ENCODE measurements at regions not wholly inside any gene's neighbourhood (a gene's known extent, or its start where the extent isn't known, plus 50 kb on each side); places are given as distances from the start of the nearest gene placed in this dataset.

DNA sequence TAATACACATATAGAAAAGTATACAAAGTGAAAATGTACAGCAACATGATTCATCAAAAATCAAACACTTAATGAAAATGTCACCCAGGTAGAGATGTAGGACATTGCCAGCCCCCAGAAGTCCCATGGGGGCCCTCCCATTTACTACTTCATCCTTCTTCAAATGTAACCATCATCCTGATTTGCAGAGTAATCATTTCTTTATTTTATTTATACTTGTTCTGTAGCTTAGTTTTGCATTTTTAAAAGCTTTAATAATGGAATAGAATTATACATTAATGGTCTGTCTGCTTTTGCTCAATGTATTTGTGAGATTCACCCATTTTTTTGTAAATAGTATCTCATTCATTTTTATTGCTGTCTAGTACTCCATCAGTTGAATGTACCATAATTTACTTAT lies 96.8 kb upstream of the CD55 start:
- no peak overlapping the region for H3K4me3 Mint-ChIP-seq
- DNase-seq, result no peak
- H3K9me3 Mint-ChIP-seq, result no peaks in the 10 kb centered on the region
- ChIA-PET POLR2A (no interaction called here), CTCF (no interaction called here)
- H3K36me3 Mint-ChIP-seq, result peaks cover 2% of the 10 kb centered on the region
- H3K4me1 Mint-ChIP-seq (ENCODE audit: low read depth), result no peaks in the 10 kb centered on the region
- H3K27ac Mint-ChIP-seq, result no peak overlapping the region
- H3K27me3 Mint-ChIP-seq, result no peaks in the 10 kb centered on the region
- intact Hi-C loops (cut with micrococcal nuclease), result no loop called here

DNA sequence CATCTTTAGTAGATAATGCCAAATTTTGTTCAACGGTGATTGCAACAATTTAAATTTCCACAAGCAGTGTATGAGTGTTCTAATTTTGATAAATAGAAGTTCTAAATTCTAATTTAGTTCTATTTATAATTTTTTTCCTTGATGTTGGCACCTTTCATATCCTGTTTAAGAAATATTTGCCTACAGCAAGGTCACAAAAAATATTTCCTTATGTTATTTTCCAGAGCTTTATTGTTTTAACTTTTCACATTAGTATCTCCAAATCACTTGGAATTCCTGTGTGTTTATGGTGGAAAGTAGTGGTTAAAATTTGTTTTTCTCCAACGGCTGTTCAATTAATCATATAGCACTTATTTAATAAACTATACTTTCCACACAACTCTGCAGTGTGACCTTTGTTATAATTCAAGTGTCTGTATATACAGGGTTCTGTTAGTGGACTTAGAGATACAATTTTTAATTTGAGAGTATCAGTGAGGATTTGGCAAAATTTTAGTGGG lies 94.3 kb upstream of the CD55 start:
- intact Hi-C loops (cut with micrococcal nuclease), result no loop called here
- Mint-ChIP-seq H3K27ac (no peak overlapping the region), H3K4me3 (no peak overlapping the region), H3K4me1 (ENCODE audit: low read depth) (no peaks in the 10 kb centered on the region), H3K27me3 (no peaks in the 10 kb centered on the region), H3K36me3 (peaks cover 2% of the 10 kb centered on the region), H3K9me3 (no peaks in the 10 kb centered on the region)
- POLR2A ChIA-PET, result no interaction called here
- DNase-seq, result no peak
- CTCF ChIA-PET, result no interaction called here

DNA sequence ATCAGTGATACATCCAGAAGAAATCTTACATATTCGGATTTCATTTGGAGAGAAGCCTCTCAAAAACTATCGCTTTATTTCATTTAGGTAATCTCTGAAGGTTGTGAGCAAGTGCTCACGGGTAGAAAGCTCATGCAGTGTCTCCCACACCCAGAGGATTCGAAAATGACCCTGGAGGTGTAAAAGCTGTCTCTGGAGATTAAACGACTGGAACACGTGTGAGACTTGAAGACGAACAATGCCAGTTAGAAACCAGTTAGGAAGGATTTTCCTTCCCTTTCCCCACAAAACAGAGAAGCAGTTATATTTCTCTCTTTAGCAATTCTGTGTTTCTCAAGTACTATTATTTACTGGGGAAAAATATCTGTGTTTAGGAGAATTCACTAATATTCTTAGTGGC lies 92.5 kb upstream of the CD55 start:
- no peaks in the 10 kb centered on the region for H3K27me3 Mint-ChIP-seq
- H3K9me3 Mint-ChIP-seq, result no peaks in the 10 kb centered on the region
- peaks cover 2% of the 10 kb centered on the region for H3K36me3 Mint-ChIP-seq
- ChIA-PET POLR2A (no interaction called here), CTCF (no interaction called here)
- DNase-seq, result no peak
- no peak overlapping the region for H3K4me3 Mint-ChIP-seq
- H3K27ac Mint-ChIP-seq, result no peak overlapping the region
- H3K4me1 Mint-ChIP-seq (ENCODE audit: low read depth), result no peaks in the 10 kb centered on the region
- intact Hi-C loops (cut with micrococcal nuclease), result no loop called here

DNA sequence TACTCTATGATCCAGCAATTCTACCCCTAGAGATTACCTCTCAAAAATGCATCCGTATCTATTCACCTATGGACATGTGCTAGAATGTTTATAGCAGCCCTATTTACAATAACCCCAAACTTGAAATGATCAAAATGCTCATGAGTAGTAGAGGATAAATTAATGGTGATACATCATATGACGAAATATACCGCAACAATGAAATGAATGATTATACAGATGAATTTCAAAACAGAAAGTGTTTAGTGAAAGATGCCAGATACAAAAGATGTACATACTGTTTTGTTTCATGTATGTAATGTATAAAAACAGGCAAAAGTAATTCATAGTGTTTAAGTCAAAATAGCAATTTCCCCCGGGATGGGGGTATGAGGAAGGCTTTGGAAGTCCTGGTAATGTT lies 91.0 kb upstream of the CD55 start:
- Mint-ChIP-seq H3K27ac (no peak overlapping the region), H3K9me3 (no peaks in the 10 kb centered on the region), H3K36me3 (no peaks in the 10 kb centered on the region), H3K4me1 (ENCODE audit: low read depth) (no peaks in the 10 kb centered on the region), H3K4me3 (no peak overlapping the region), H3K27me3 (peaks cover under 1% of the 10 kb centered on the region)
- DNase-seq, result no peak
- ChIA-PET POLR2A (no interaction called here), CTCF (interaction anchor here (1.3 kb wide), 1 partner anchor 174 kb away, joined by 3 read pairs; no protein-coding TSS in a partner anchor)
- intact Hi-C loops (cut with micrococcal nuclease), result no loop called here

DNA sequence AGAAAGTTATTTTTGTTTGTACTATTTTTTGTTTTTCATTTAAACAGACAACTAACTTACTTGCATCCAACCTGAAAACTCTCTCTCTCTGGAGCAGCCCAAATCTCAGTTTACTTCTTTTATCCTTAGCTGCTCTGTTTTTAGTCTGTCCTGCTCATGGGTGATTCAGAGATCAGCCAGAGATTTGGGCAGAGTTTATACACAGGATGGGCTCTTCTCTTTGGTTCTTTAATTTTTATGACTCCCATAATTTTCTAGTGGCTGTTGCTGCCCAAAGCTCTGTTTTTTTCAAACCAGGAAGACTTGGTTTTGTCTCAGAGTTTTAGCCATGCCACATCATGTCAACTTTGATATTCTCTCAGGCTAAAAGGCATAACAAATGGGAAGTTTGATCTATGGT lies 86.8 kb upstream of the CD55 start:
- no peaks in the 10 kb centered on the region for H3K9me3 Mint-ChIP-seq
- ChIA-PET POLR2A (no interaction called here), CTCF (no interaction called here)
- intact Hi-C loops (cut with micrococcal nuclease), result no loop called here
- H3K27me3 Mint-ChIP-seq, result peaks cover 6% of the 10 kb centered on the region
- no peak overlapping the region for H3K4me3 Mint-ChIP-seq
- no peaks in the 10 kb centered on the region for H3K36me3 Mint-ChIP-seq
- H3K27ac Mint-ChIP-seq, result no peak overlapping the region
- H3K4me1 Mint-ChIP-seq (ENCODE audit: low read depth), result no peaks in the 10 kb centered on the region
- no peak for DNase-seq

DNA sequence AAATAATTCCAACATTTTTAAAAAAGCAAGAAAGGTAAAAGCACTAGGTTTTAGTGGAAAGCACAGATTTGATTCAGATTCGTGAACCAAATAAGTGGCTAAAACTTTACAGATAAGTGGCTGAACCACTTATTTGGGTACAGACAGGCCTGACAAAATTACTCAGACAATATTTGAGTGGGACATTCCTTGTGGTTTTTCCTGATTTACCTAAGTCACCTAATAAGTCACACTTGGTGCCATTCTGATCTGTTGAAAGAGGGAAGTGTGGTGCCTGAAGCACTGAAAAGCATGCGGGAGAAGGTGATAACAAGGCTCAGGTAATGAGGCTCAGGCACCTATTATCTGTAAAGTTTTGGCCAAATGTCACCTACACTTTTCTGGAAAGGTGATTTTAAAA lies 81.6 kb upstream of the CD55 start:
- DNase-seq, result no peak
- intact Hi-C loops (cut with micrococcal nuclease), result no loop called here
- no peak overlapping the region for H3K27ac Mint-ChIP-seq

DNA sequence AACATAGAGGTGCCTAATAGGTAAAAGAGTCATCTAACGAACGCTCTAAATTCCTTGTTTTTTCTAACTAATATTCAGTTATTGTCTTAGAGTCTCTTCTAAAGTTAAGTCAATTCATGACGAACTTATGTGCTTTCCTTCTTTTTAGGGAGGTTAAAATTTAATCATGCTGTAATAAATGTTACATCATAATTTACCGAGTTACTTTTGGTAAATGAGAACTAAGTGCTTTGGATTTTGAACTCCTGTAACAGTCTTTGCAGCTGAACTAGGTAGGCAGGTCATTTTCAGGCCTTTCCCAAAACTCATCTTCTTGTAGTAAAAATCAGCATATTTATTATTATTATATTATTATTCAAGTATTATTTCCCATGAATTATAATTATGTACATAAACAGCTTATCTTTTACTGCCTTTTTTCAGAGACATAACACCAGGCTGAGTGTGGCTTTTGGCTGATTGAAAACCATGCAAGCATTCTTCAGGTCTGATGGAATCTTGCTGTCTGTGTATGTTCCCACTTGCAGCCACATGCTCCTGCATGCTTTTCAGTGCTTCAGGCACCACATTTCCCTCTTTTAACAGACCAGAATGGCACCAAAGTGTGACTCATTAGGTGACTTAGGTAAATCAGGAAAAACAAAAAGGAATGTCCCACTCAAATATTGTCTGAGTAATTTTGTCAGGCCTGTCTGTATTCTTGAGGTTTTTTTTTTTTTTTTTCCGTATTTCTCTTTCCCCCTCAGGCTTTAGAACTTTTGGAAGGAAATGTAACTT lies 81.0 kb upstream of the CD55 start:
- Mint-ChIP-seq H3K36me3 (no peaks in the 10 kb centered on the region), H3K27me3 (peaks cover 5% of the 10 kb centered on the region), H3K9me3 (no peaks in the 10 kb centered on the region), H3K27ac (no peak overlapping the region), H3K4me1 (ENCODE audit: low read depth) (no peaks in the 10 kb centered on the region), H3K4me3 (no peak overlapping the region)
- intact Hi-C loops (cut with micrococcal nuclease), result no loop called here
- ChIA-PET CTCF (no interaction called here), POLR2A (no interaction called here)
- DNase-seq, result no peak

More for the DNA sequence above, 81.6 kb upstream of the CD55 start:
- no peaks in the 10 kb centered on the region for H3K36me3 Mint-ChIP-seq
- ChIA-PET CTCF (no interaction called here), POLR2A (no interaction called here)
- no peaks in the 10 kb centered on the region for H3K9me3 Mint-ChIP-seq
- H3K4me3 Mint-ChIP-seq, result no peak overlapping the region
- peaks cover 6% of the 10 kb centered on the region for H3K27me3 Mint-ChIP-seq
- no peaks in the 10 kb centered on the region for H3K4me1 Mint-ChIP-seq (ENCODE audit: low read depth)

DNA sequence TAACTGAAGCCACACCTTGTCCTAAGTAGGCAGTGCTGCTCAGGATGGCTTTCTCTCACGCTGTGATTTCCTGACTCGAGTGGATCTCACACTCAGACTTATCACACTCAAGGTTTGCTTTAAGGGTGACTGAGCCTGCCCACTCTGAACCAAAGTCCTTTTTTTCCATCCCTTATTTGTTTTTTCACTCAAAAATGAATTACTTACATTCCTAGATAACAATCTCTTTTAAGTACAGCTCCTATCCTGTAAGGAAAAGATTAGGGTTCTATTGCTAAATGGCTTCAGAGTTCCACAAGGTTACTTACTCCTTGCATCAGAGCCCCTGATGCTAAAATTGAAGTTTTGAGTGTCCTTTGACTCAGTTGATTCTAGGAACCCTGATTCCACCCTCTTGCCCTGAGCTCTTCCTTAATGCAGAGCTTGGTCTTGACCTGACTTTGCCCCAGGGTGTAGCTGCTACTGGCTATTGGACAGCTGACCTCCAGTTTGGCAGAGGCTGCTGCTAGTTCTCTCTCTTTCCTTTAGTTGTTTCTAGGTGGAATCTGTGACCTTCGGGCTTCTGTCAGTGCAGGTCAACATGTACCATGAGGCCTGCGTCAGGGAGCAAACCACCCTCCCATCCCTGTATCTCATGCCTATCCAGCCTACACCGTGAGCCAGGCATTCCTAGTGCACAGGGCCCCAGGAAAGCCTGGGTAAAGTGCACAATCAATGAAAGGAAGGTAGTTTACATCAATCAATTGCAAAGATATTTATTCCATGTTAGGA lies 80.1 kb upstream of the CD55 start:
- Mint-ChIP-seq H3K36me3 (no peaks in the 10 kb centered on the region), H3K4me3 (no peak overlapping the region), H3K27ac (no peak overlapping the region), H3K9me3 (no peaks in the 10 kb centered on the region), H3K4me1 (ENCODE audit: low read depth) (no peaks in the 10 kb centered on the region), H3K27me3 (peaks cover 4% of the 10 kb centered on the region)
- ChIA-PET POLR2A (no interaction called here), CTCF (no interaction called here)
- DNase-seq, result no peak
- intact Hi-C loops (cut with micrococcal nuclease), result no loop called here

DNA sequence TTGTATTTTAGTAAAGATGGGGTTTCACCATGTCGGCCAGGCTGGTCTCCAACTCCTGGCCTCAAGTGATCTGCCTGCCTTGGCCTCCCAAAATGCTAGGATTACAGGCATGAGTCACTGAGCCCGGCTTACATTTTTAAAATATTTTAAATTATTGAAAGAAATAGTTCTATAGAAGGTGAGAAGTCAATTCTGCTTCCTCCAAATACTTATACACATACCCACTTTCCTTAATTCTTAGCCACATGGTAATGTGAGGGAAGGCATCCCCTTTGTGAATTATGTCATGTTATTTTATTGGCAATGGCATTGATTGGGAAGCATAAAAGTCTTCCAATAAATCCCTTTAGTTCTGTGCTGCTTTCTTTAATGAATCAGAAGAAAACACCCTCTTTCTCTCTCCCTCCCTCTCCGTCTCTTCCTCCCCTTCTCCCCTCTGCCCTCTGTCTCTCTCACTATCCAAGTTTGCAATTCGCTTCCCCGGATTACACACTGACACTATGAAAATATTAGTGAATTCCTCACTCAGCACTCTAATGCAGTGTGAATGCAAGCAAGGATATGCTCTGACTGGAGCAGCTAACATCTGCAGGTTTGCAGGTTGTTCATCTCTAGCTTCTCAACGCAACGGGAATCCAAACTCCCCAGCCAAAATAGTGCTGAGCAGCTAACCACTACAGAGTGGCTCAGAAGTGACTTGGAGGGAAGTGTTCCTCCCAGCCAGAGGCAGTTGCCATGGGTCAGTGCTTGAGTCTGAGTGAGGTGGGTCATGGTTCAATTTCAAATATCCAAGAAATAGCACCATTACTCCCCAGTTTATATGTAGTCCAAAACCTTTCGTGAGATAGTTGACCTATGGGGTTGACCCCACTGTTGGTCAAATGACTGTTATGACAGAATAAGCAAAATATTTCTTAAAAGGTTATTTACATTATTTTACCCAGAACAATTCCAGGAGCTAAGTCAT lies 77.8 kb upstream of the CD55 start:
- Mint-ChIP-seq H3K4me1 (ENCODE audit: low read depth) (no peaks in the 10 kb centered on the region), H3K9me3 (no peaks in the 10 kb centered on the region), H3K27me3 (no peaks in the 10 kb centered on the region), H3K36me3 (no peaks in the 10 kb centered on the region), H3K27ac (no peak overlapping the region), H3K4me3 (no peak overlapping the region)
- ChIA-PET POLR2A (no interaction called here), CTCF (no interaction called here)
- DNase-seq, result no peak
- intact Hi-C loops (cut with micrococcal nuclease), result no loop called here

DNA sequence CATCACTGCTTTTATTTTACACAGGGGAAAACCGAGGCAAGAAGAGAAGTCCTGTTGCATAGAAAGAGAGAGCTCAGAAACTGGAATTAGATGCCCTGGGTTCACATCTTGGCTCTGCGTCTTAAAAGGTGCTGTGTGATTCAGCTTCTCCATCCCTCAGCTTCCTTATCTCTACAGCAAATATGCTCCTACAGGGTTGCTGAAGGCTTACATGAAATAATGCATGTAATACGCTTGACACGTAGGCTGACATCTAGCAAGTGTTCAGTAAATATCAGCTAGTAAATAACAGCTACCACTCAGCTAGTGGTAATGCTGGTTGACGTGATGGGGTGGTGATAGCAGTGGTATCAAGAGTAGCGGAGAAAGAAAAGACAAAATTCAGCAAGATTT lies 77.1 kb upstream of the CD55 start:
- Mint-ChIP-seq H3K4me3 (no peak overlapping the region), H3K27me3 (no peaks in the 10 kb centered on the region), H3K4me1 (ENCODE audit: low read depth) (no peaks in the 10 kb centered on the region), H3K36me3 (no peaks in the 10 kb centered on the region), H3K27ac (no peak overlapping the region), H3K9me3 (no peaks in the 10 kb centered on the region)
- DNase-seq, result no peak
- intact Hi-C loops (cut with micrococcal nuclease), result no loop called here
- CTCF ChIA-PET, result no interaction called here
- POLR2A ChIA-PET, result no interaction called here

DNA sequence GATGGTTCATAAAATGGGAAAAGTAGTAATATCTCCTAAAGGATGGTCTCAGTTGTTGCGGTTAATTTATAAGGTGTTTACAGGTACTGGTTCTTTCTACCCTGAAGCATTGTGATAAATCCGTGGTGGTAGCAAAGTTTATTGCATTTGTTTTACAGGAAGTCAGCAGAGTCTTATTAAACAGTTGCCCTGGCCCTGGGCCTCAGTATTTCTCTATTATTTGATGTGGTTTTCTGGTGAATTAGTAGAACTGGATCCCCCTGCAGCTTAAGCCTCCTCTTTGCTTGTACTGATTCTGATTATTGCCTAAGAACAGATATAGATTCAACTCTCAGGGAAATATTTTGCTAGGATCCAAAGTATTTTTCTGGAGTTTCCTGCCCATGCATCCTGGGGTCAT lies 76.4 kb upstream of the CD55 start:
- Mint-ChIP-seq H3K27me3 (no peaks in the 10 kb centered on the region), H3K9me3 (no peaks in the 10 kb centered on the region), H3K4me3 (no peak overlapping the region), H3K27ac (no peak overlapping the region), H3K4me1 (ENCODE audit: low read depth) (no peaks in the 10 kb centered on the region), H3K36me3 (no peaks in the 10 kb centered on the region)
- POLR2A ChIA-PET, result no interaction called here
- CTCF ChIA-PET, result no interaction called here
- DNase-seq, result no peak
- intact Hi-C loops (cut with micrococcal nuclease), result no loop called here

DNA sequence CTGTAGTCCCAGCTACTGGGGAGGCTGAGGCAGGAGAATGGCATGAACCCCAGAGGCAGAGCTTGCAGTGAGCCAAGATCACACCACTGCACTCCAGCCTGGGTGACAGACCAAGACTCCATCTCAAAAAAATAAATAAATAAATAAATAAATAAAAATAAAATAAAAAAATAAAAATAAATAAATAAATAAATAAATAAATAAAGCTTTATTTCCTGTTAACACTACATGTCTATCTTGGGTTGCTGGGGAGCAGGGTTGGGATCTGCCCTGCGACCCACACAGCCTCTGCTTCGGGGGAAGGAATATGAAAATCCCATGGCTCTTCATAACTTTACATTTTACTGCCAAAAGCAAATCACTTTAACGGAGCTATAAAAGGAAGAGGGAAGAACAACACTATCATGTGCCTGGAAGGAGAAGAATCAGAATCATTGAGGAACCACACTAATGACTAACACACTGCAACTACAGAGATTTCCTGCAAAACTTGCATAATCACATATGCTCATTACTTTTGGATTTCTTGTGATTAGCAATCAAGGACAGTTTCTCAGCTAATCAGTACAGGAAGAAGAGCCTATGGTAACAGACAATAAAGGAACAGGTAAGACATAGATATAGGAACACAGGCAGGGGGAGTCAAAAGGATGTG lies 72.8 kb upstream of the CD55 start:
- DNase-seq, result no peak
- H3K4me1 Mint-ChIP-seq (ENCODE audit: low read depth), result no peaks in the 10 kb centered on the region
- no peaks in the 10 kb centered on the region for H3K9me3 Mint-ChIP-seq
- no peak overlapping the region for H3K4me3 Mint-ChIP-seq
- ChIA-PET CTCF (interaction anchor here (0.6 kb wide), 1 partner anchor 177 kb away, joined by 4 read pairs; no protein-coding TSS in a partner anchor), POLR2A (no interaction called here)
- H3K36me3 Mint-ChIP-seq, result no peaks in the 10 kb centered on the region
- no peaks in the 10 kb centered on the region for H3K27me3 Mint-ChIP-seq
- H3K27ac Mint-ChIP-seq, result no peak overlapping the region
- intact Hi-C loops (cut with micrococcal nuclease), result no loop called here

Measured in activated CD4-positive, alpha-beta memory T cell treated with anti-CD3 and anti-CD28 coated beads for 36 hours (primary cell).